ENCODE measurements at regions not wholly inside any gene's neighbourhood (a gene's known extent, or its start where the extent isn't known, plus 50 kb on each side); places are given as distances from the start of the nearest gene placed in this dataset.

- Histone ChIP-seq H2AFZ (ENCODE audit: low read depth, low read length) (no peak overlapping the region), H3K79me2 (ENCODE audit: insufficient read depth, low read length) (no peaks in the 10 kb centered on the region), H4K20me1 (ENCODE audit: insufficient read depth, low read length) (no peaks in the 10 kb centered on the region), H3K4me1 (ENCODE audit: insufficient read depth, low read length) (no peaks in the 10 kb centered on the region), H3K9ac (ENCODE audit: low read length) (no peak overlapping the region), H3K4me3 (ENCODE audit: insufficient read depth, low read depth, low read length) (no peak overlapping the region), H3K27me3 (ENCODE audit: insufficient read depth, low read length) (no peaks in the 10 kb centered on the region), H3K4me2 (ENCODE audit: low read length) (no peak overlapping the region), H3K9me3 (ENCODE audit: insufficient read depth, low read depth, low read length) (peaks cover 3% of the 10 kb centered on the region), H3K36me3 (ENCODE audit: insufficient read depth, low read length) (no peaks in the 10 kb centered on the region), H3K27ac (ENCODE audit: low read depth, low read length) (no peak overlapping the region)
- Mint-ChIP-seq H3K27ac (ENCODE audit: unreplicated experiment) (no peak overlapping the region), H3K4me3 (ENCODE audit: unreplicated experiment) (no peak overlapping the region), H3K9me3 (ENCODE audit: unreplicated experiment) (no peaks in the 10 kb centered on the region), H3K4me1 (ENCODE audit: low read depth, unreplicated experiment) (no peaks in the 10 kb centered on the region), H3K36me3 (ENCODE audit: low read depth, unreplicated experiment) (no peaks in the 10 kb centered on the region), H3K27me3 (ENCODE audit: low read depth, unreplicated experiment) (no peaks in the 10 kb centered on the region)
- no peak for DNase-seq (ENCODE audit: low read depth)
- TF ChIP-seq CTCF (IDR thresholded peaks at IDR 0.05; ENCODE audit: insufficient read depth, low read depth, low read length) (no peak), EZH2 (IDR thresholded peaks at IDR 0.05; ENCODE audit: insufficient read depth, low read length) (no peak)
- no peak for FAIRE-seq
These were observed 535.5 kb downstream of the SH2D4B start for GRCh38 chr10:81073155-81073554.

- H3K27me3 Mint-ChIP-seq (ENCODE audit: low read depth, unreplicated experiment): no peaks in the 10 kb centered on the region
- Histone ChIP-seq H3K36me3 (ENCODE audit: insufficient read depth, low read length) (no peaks in the 10 kb centered on the region), H3K4me3 (ENCODE audit: insufficient read depth, low read depth, low read length) (no peak overlapping the region), H3K9ac (ENCODE audit: low read length) (no peak overlapping the region), H2AFZ (ENCODE audit: low read depth, low read length) (no peak overlapping the region), H3K27me3 (ENCODE audit: insufficient read depth, low read length) (no peaks in the 10 kb centered on the region), H3K27ac (ENCODE audit: low read depth, low read length) (no peak overlapping the region), H3K79me2 (ENCODE audit: insufficient read depth, low read length) (no peaks in the 10 kb centered on the region), H3K4me2 (ENCODE audit: low read length) (no peak overlapping the region), H4K20me1 (ENCODE audit: insufficient read depth, low read length) (no peaks in the 10 kb centered on the region), H3K9me3 (ENCODE audit: insufficient read depth, low read depth, low read length) (peaks cover 2% of the 10 kb centered on the region), H3K4me1 (ENCODE audit: insufficient read depth, low read length) (no peaks in the 10 kb centered on the region)
- no peak for TF ChIP-seq CTCF (IDR thresholded peaks at IDR 0.05; ENCODE audit: insufficient read depth, low read depth, low read length)
- no peak for TF ChIP-seq EZH2 (IDR thresholded peaks at IDR 0.05; ENCODE audit: insufficient read depth, low read length)
- no peak overlapping the region for H3K4me3 Mint-ChIP-seq (ENCODE audit: unreplicated experiment)
- no peaks in the 10 kb centered on the region for H3K36me3 Mint-ChIP-seq (ENCODE audit: low read depth, unreplicated experiment)
- H3K9me3 Mint-ChIP-seq (ENCODE audit: unreplicated experiment): peaks cover 2% of the 10 kb centered on the region
- H3K4me1 Mint-ChIP-seq (ENCODE audit: low read depth, unreplicated experiment): no peaks in the 10 kb centered on the region
- no peak for DNase-seq (ENCODE audit: low read depth)
- FAIRE-seq: no peak
- no peak overlapping the region for H3K27ac Mint-ChIP-seq (ENCODE audit: unreplicated experiment)
These were observed 544.4 kb downstream of the SH2D4B start for GRCh38 chr10:81081887-81082620.

DNA sequence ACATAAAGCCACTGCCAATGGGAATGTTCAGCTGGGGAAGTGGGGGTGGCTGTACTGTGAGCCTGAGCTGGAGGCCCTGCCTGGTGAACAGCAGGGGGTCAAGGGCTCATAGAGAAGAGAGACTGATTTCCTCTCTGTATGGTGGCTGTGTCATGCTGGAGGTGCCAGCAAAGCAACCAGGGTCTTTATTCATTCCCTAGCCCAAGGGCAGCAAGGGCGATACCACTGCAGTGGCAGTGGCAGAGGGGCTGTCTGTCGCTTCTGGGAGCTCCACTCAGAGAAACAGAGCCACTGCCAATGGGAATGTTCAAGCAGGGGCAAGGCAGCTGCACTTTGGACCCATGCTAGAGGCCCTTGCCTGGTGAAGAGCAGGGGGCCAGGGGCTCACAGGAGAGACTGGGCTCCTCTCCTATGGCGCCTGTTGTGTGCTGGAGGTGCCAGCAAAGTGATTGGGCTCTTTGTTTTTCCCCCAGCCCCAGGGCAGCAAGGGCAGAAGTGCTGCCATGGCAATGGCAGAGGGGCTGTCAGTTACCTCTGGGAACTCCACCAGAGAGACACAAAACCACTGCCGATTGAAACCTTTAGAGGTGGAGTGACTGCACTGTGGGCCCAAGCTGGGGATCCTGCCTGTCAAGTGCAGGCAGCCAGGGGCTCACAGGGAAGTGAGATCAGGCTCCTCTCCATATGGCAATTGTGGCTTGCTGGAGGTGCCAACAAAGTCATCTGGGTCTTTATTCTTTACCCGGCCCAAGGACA, 545.1 kb downstream of the SH2D4B start:
- no peaks in the 10 kb centered on the region for H3K4me1 Mint-ChIP-seq (ENCODE audit: low read depth, unreplicated experiment)
- Histone ChIP-seq H3K79me2 (ENCODE audit: insufficient read depth, low read length) (no peaks in the 10 kb centered on the region), H3K27me3 (ENCODE audit: insufficient read depth, low read length) (no peaks in the 10 kb centered on the region), H4K20me1 (ENCODE audit: insufficient read depth, low read length) (no peaks in the 10 kb centered on the region), H3K4me2 (ENCODE audit: low read length) (no peak overlapping the region), H2AFZ (ENCODE audit: low read depth, low read length) (no peak overlapping the region), H3K9ac (ENCODE audit: low read length) (no peak overlapping the region), H3K4me1 (ENCODE audit: insufficient read depth, low read length) (no peaks in the 10 kb centered on the region), H3K4me3 (ENCODE audit: insufficient read depth, low read depth, low read length) (no peak overlapping the region), H3K27ac (ENCODE audit: low read depth, low read length) (no peak overlapping the region), H3K36me3 (ENCODE audit: insufficient read depth, low read length) (no peaks in the 10 kb centered on the region), H3K9me3 (ENCODE audit: insufficient read depth, low read depth, low read length) (peaks cover 2% of the 10 kb centered on the region)
- FAIRE-seq (no peak), DNase-seq (ENCODE audit: low read depth) (no peak)
- no peaks in the 10 kb centered on the region for H3K36me3 Mint-ChIP-seq (ENCODE audit: low read depth, unreplicated experiment)
- TF ChIP-seq EZH2 (IDR thresholded peaks at IDR 0.05; ENCODE audit: insufficient read depth, low read length): no peak
- TF ChIP-seq CTCF (IDR thresholded peaks at IDR 0.05; ENCODE audit: insufficient read depth, low read depth, low read length): no peak
- no peak overlapping the region for H3K4me3 Mint-ChIP-seq (ENCODE audit: unreplicated experiment)
- no peak overlapping the region for H3K27ac Mint-ChIP-seq (ENCODE audit: unreplicated experiment)
- peaks cover 2% of the 10 kb centered on the region for H3K9me3 Mint-ChIP-seq (ENCODE audit: unreplicated experiment)
- H3K27me3 Mint-ChIP-seq (ENCODE audit: low read depth, unreplicated experiment): no peaks in the 10 kb centered on the region

Data from astrocyte (in vitro differentiated cells and primary cell).